WERI-Rb-1 (cell line): ENCODE measurements at regions not wholly inside any gene's neighbourhood (a gene's known extent, or its start where the extent isn't known, plus 50 kb on each side); places are given as distances from the start of the nearest gene placed in this dataset.
"Not testable (repeated sequence)": the region's sequence is repeated elsewhere in the genome, so short reads cannot be mapped to it uniquely, and the experiment has no call there.

ENCODE experiments used
- DNase-seq: peaks from one replicate; pipeline ENCODE4 v3.0.0-alpha.2; 2020
- H3K27ac ChIP-seq: fragments of 250-450 bp; sonication (Bioruptor Pico); 2 replicates; pipeline ENCODE4 v1.5.1; 2020; ENCODE audit warnings: mild to moderate bottlenecking, moderate library complexity
- H3K27me3 ChIP-seq: fragments of 250-450 bp; sonication (Bioruptor Pico); 2 replicates; pipeline ENCODE4 v1.5.1; 2021; ENCODE audit warnings: mild to moderate bottlenecking, low read depth, moderate library complexity; ENCODE audit not compliant: insufficient read depth, severe bottlenecking
- H3K36me3 ChIP-seq: fragments of 250-450 bp; sonication (Bioruptor Pico); 2 replicates; pipeline ENCODE4 v1.5.1; 2020; ENCODE audit warnings: mild to moderate bottlenecking, moderate library complexity
- H3K4me3 ChIP-seq: 2 replicates; pipeline ENCODE4 v1.5.1; 2011; ENCODE audit warnings: low read depth, mild to moderate bottlenecking, control low read depth, low read length
- H3K9me3 ChIP-seq: fragments of 250-450 bp; sonication (Bioruptor Pico); 2 replicates; pipeline ENCODE4 v1.5.1; 2021; ENCODE audit warnings: mild to moderate bottlenecking, moderate library complexity; ENCODE audit not compliant: severe bottlenecking
- CTCF ChIP-seq: IDR thresholded peaks from 2 replicates; pipeline ENCODE4 v1.5.1; 2011; ENCODE audit warnings: low read depth, mild to moderate bottlenecking, control low read depth, inconsistent platforms, low read length

GRCh38 chr16:17743158-17743557 lies 272.4 kb upstream of the XYLT1 start:
- Histone ChIP-seq H3K9me3 (no peaks in the 10 kb centered on the region), H3K27ac (no peak overlapping the region), H3K36me3 (no peaks in the 10 kb centered on the region), H3K27me3 (no peaks in the 10 kb centered on the region), H3K4me3 (no peak overlapping the region)
- DNase-seq, result no peak
- TF ChIP-seq CTCF, result no peak

GRCh38 chr16:17735099-17735498 lies 264.3 kb upstream of the XYLT1 start:
- not testable (repeated sequence) for H3K27ac ChIP-seq, H3K27me3 ChIP-seq, H3K9me3 ChIP-seq, DNase-seq, H3K4me3 ChIP-seq, H3K36me3 ChIP-seq

GRCh38 chr16:17729820-17730219 lies 259.1 kb upstream of the XYLT1 start:
- H3K4me3 ChIP-seq, result no peak overlapping the region
- no peaks in the 10 kb centered on the region for H3K27me3 ChIP-seq
- TF ChIP-seq CTCF, result no peak
- H3K9me3 ChIP-seq, result no peaks in the 10 kb centered on the region
- no peaks in the 10 kb centered on the region for H3K36me3 ChIP-seq
- DNase-seq, result no peak
- no peak overlapping the region for H3K27ac ChIP-seq

GRCh38 chr16:17728196-17728595 lies 257.4 kb upstream of the XYLT1 start:
- no peak for DNase-seq
- H3K4me3 ChIP-seq, result no peak overlapping the region
- no peaks in the 10 kb centered on the region for H3K36me3 ChIP-seq
- no peak overlapping the region for H3K27ac ChIP-seq
- TF ChIP-seq CTCF, result no peak
- H3K9me3 ChIP-seq, result no peaks in the 10 kb centered on the region
- no peaks in the 10 kb centered on the region for H3K27me3 ChIP-seq

- Histone ChIP-seq H3K27me3 (no peaks in the 10 kb centered on the region), H3K9me3 (no peaks in the 10 kb centered on the region), H3K27ac (no peak overlapping the region), H3K36me3 (no peaks in the 10 kb centered on the region), H3K4me3 (no peak overlapping the region)
- no peak for TF ChIP-seq CTCF
- DNase-seq, result no peak
Measured at GRCh38 chr16:17724242-17724898, 253.6 kb upstream of the XYLT1 start.

- H3K27ac ChIP-seq, result no peak overlapping the region
- TF ChIP-seq CTCF, result no peak
- H3K27me3 ChIP-seq, result no peaks in the 10 kb centered on the region
- no peak for DNase-seq
- H3K9me3 ChIP-seq, result no peaks in the 10 kb centered on the region
- no peak overlapping the region for H3K4me3 ChIP-seq
- H3K36me3 ChIP-seq, result no peaks in the 10 kb centered on the region
Measured at GRCh38 chr16:17723531-17724134, 252.9 kb upstream of the XYLT1 start.
